OCI-LY1 (cell line): ENCODE measurements at regions not wholly inside any gene's neighbourhood (a gene's known extent, or its start where the extent isn't known, plus 50 kb on each side); places are given as distances from the start of the nearest gene placed in this dataset.

Experiments
- CTCF ChIP-seq: fragments of 200-600 bp; sonication (generic), shearing (Covaris generic); IDR thresholded peaks from 2 replicates; pipeline ENCODE4 v1.5.1; 2017; ENCODE audit warnings: mild to moderate bottlenecking, antibody characterized with exemption, low read length, moderate library complexity, mixed read lengths
- EZH2 ChIP-seq: fragments of 200-600 bp; sonication (generic), shearing (Covaris generic); IDR thresholded peaks from 2 replicates; pipeline ENCODE4 v1.8.0; 2017; ENCODE audit warnings: borderline replicate concordance, mixed run types, mild to moderate bottlenecking, antibody characterized with exemption, low read length, moderate library complexity, mixed read lengths

- no peak for TF ChIP-seq CTCF
- no peak for TF ChIP-seq EZH2
These were observed 180.2 kb upstream of the CHL1 start for GRCh38 chr3:16366-16765.
